ENCODE measurements at regions not wholly inside any gene's neighbourhood (a gene's known extent, or its start where the extent isn't known, plus 50 kb on each side); places are given as distances from the start of the nearest gene placed in this dataset.

GRCh38 chrX:83022020-83022419 lies 486.1 kb upstream of the POU3F4 start:
- TF ChIP-seq, protein P1, sequence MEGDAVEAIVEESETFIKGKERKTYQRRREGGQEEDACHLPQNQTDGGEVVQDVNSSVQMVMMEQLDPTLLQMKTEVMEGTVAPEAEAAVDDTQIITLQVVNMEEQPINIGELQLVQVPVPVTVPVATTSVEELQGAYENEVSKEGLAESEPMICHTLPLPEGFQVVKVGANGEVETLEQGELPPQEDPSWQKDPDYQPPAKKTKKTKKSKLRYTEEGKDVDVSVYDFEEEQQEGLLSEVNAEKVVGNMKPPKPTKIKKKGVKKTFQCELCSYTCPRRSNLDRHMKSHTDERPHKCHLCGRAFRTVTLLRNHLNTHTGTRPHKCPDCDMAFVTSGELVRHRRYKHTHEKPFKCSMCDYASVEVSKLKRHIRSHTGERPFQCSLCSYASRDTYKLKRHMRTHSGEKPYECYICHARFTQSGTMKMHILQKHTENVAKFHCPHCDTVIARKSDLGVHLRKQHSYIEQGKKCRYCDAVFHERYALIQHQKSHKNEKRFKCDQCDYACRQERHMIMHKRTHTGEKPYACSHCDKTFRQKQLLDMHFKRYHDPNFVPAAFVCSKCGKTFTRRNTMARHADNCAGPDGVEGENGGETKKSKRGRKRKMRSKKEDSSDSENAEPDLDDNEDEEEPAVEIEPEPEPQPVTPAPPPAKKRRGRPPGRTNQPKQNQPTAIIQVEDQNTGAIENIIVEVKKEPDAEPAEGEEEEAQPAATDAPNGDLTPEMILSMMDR (IDR thresholded peaks at IDR 0.05) = no peak
- TF ChIP-seq POLR2A (IDR thresholded peaks at IDR 0.05) = no peak

All from heart left ventricle (tissue), 13 donors.